PC-9 (cell line): ENCODE measurements at regions not wholly inside any gene's neighbourhood (a gene's known extent, or its start where the extent isn't known, plus 50 kb on each side); places are given as distances from the start of the nearest gene placed in this dataset.

Experiments used
- BruUV-seq: library from RNA; stranded (reverse); fragments of 400-500 nt; replicated peaks from 2 replicates; lab custom pipeline; 2021; lab: Mats Ljungman, UMichigan
- CTCF ChIA-PET: fragments of 300-600 bp; sonication (Branson Sonifier 250); formaldehyde crosslinking; loops from one replicate; lab custom pipeline; 2022; ENCODE audit warnings: antibody characterized with exemption; lab: Charles Lee
- POLR2A ChIA-PET: fragments of 300-600 bp; sonication (Branson Sonifier 250); formaldehyde crosslinking; loops from one replicate; lab custom pipeline; 2022; ENCODE audit warnings: antibody characterized with exemption; ENCODE audit not compliant: unreplicated experiment; lab: Charles Lee
- DNase-seq, 2 experiments: peaks; one replicate each; pipeline versions ENCODE4 v3.0.0 to v3.0.0-alpha.2; 2015 to 2022; ENCODE audit warnings: mixed read lengths in 1 of 2
- H2AFZ ChIP-seq: fragments of 200-600 bp; sonication (generic); 2 replicates; pipeline ENCODE4 v1.8.1; 2017; ENCODE audit warnings: antibody characterized with exemption
- H3F3A ChIP-seq: fragments of 200-600 bp; sonication (generic); 2 replicates; pipeline ENCODE4 v1.8.1; 2017; ENCODE audit warnings: antibody characterized with exemption, mild to moderate bottlenecking, low read depth; ENCODE audit not compliant: insufficient read depth
- H3K27ac ChIP-seq: fragments of 200-600 bp; sonication (generic); 2 replicates; pipeline ENCODE4 v1.6.1; 2016; ENCODE audit warnings: mixed run types
- H3K27me3 ChIP-seq: fragments of 200-600 bp; sonication (generic); 2 replicates; pipeline ENCODE4 v1.6.1; 2016; ENCODE audit warnings: low read depth, mixed run types; ENCODE audit not compliant: insufficient read depth
- H3K36me3 ChIP-seq: fragments of 200-600 bp; sonication (generic); 2 replicates; pipeline ENCODE4 v1.6.1; 2016; ENCODE audit warnings: low read depth, mixed run types
- H3K4me1 ChIP-seq: fragments of 200-600 bp; sonication (generic); replicated peaks from 2 replicates; pipeline ENCODE4 v1.6.1; 2016; ENCODE audit warnings: mixed run types; ENCODE audit not compliant: insufficient read depth
- H3K4me2 ChIP-seq: fragments of 200-600 bp; sonication (generic); 2 replicates; pipeline ENCODE4 v1.6.1; 2017; ENCODE audit warnings: mixed run types
- H3K4me3 ChIP-seq: fragments of 200-600 bp; sonication (generic); 2 replicates; pipeline ENCODE4 v1.6.1; 2016; ENCODE audit warnings: mixed run types
- H3K79me2 ChIP-seq: fragments of 200-600 bp; sonication (generic); 2 replicates; pipeline ENCODE4 v1.6.1; 2017; ENCODE audit warnings: low read depth, mixed run types
- H3K9me2 ChIP-seq: fragments of 200-600 bp; sonication (generic); 2 replicates; pipeline ENCODE4 v1.8.1; 2017; ENCODE audit warnings: mild to moderate bottlenecking; ENCODE audit not compliant: insufficient read depth
- H3K9me3 ChIP-seq: fragments of 200-600 bp; sonication (generic); 2 replicates; pipeline ENCODE4 v1.8.1; 2016; ENCODE audit warnings: low read depth; ENCODE audit not compliant: insufficient read depth
- H4K20me1 ChIP-seq: fragments of 200-600 bp; sonication (generic); 2 replicates; pipeline ENCODE4 v1.8.1; 2017; ENCODE audit not compliant: insufficient read depth
- CTCF ChIP-seq: fragments of 200-600 bp; sonication (generic); conservative IDR thresholded peaks from 2 replicates; pipeline ENCODE4 v1.6.1; 2017; ENCODE audit warnings: mixed run types, antibody characterized with exemption, mild to moderate bottlenecking, moderate library complexity
- EZH2 ChIP-seq: fragments of 200-600 bp; sonication (generic); IDR thresholded peaks from 2 replicates; pipeline ENCODE4 v1.8.0; 2017; ENCODE audit warnings: antibody characterized with exemption, low read depth
- intact Hi-C: fragments of 100-400 bp; cut with micrococcal nuclease; formaldehyde crosslinking; loops from one replicate; pipeline ENCODE4 v1.10.0; 2022; ENCODE audit not compliant: unreplicated experiment

DNA sequence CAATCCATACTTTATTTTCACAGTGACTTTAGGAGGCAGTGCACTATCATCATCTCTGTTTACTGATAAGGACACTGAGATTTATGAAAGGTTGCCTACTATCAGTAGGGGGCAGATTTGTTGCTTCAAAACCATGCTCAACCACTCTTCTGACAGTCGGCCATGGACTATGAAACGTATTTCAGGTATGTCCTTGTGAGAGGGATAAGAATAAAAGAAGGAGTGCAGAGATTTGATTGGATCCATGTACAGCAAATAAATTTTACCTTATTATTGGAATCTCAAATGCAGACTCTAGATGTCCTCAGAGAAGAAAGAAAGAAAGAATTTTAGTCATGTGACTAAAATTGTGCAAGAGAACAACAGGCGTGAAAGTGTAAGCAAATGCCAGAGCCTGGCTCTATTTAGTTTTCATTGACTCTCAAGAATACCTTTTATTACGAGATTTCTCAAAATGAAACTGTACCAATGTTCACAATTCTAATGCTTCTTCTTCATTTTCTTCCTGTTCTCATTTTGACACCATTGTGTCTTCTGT lies 296.6 kb upstream of the RASA1 start:
- Histone ChIP-seq H3K4me1 (no peaks in the 10 kb centered on the region), H3K36me3 (no peaks in the 10 kb centered on the region), H3F3A (no peaks in the 10 kb centered on the region), H3K27ac (no peak overlapping the region), H3K27me3 (no peaks in the 10 kb centered on the region), H2AFZ (no peak overlapping the region), H3K4me3 (no peak overlapping the region), H3K9me3 (no peaks in the 10 kb centered on the region), H4K20me1 (no peaks in the 10 kb centered on the region), H3K4me2 (no peak overlapping the region), H3K9me2 (no peaks in the 10 kb centered on the region), H3K79me2 (no peaks in the 10 kb centered on the region)
- intact Hi-C loops, result loop anchor here (1.0 kb wide), 1 partner anchor 429 kb away; no protein-coding TSS in a partner anchor
- ChIA-PET CTCF (no interaction called here), POLR2A (no interaction called here)
- DNase-seq, result no peak
- peak; percentile 37; the same call in 1 of the 2 replicates for TF ChIP-seq CTCF
- TF ChIP-seq EZH2, result no peak
- BruUV-seq, result no TSS peak

- Histone ChIP-seq H3K79me2 (no peaks in the 10 kb centered on the region), H3K36me3 (no peaks in the 10 kb centered on the region), H3K4me1 (no peaks in the 10 kb centered on the region), H2AFZ (peak overlapping the region; percentile 31; the same call in 1 of the 2 replicates), H3K4me2 (no peak overlapping the region), H3K27me3 (no peaks in the 10 kb centered on the region), H3K9me2 (no peaks in the 10 kb centered on the region), H4K20me1 (no peaks in the 10 kb centered on the region), H3K27ac (no peak overlapping the region), H3F3A (no peaks in the 10 kb centered on the region), H3K4me3 (no peak overlapping the region), H3K9me3 (no peaks in the 10 kb centered on the region)
- TF ChIP-seq CTCF (no peak), EZH2 (no peak)
- POLR2A ChIA-PET, result no interaction called here
- BruUV-seq, result no TSS peak
- CTCF ChIA-PET, result interaction anchor here (0.5 kb wide), 1 partner anchor 555 kb away, joined by 3 read pairs; no protein-coding TSS in a partner anchor
- intact Hi-C loops, result no loop called here
- DNase-seq, result no peak
Observed at GRCh38 chr5:86974955-86975354, 292.7 kb upstream of the RASA1 start.

DNA sequence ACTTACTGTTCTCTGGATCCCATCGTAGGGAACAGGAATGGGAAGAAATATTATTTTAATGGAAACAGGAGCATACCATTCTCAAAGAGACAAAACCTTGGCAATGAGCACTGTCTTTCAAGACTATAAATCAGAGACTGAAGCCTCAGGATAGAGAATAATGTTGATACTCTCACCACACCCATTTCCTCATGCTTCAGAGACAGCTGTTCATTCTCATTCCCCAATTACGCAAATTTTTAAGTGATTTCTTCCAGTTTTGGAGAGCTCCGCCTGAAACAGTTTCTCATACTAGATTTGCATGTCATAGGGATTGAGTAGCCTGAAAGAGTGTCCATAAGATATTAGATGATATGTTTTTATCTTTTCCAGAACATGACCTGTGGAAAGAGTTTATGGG lies 290.5 kb upstream of the RASA1 start:
- H3K4me2 ChIP-seq, result no peak overlapping the region
- H3K9me3 ChIP-seq, result no peaks in the 10 kb centered on the region
- BruUV-seq, result no TSS peak
- no peaks in the 10 kb centered on the region for H4K20me1 ChIP-seq
- intact Hi-C loops, result no loop called here
- DNase-seq, result no peak
- no peak overlapping the region for H3K27ac ChIP-seq
- H2AFZ ChIP-seq, result no peak overlapping the region
- TF ChIP-seq CTCF, result no peak
- no peak for TF ChIP-seq EZH2
- H3K36me3 ChIP-seq, result no peaks in the 10 kb centered on the region
- CTCF ChIA-PET, result no interaction called here
- POLR2A ChIA-PET, result no interaction called here
- H3K4me1 ChIP-seq, result no peaks in the 10 kb centered on the region
- no peaks in the 10 kb centered on the region for H3F3A ChIP-seq
- H3K4me3 ChIP-seq, result no peak overlapping the region
- no peaks in the 10 kb centered on the region for H3K9me2 ChIP-seq
- H3K79me2 ChIP-seq, result no peaks in the 10 kb centered on the region
- H3K27me3 ChIP-seq, result no peaks in the 10 kb centered on the region
